ENCODE measurements at regions not wholly inside any gene's neighbourhood (a gene's known extent, or its start where the extent isn't known, plus 50 kb on each side); places are given as distances from the start of the nearest gene placed in this dataset.

DNA sequence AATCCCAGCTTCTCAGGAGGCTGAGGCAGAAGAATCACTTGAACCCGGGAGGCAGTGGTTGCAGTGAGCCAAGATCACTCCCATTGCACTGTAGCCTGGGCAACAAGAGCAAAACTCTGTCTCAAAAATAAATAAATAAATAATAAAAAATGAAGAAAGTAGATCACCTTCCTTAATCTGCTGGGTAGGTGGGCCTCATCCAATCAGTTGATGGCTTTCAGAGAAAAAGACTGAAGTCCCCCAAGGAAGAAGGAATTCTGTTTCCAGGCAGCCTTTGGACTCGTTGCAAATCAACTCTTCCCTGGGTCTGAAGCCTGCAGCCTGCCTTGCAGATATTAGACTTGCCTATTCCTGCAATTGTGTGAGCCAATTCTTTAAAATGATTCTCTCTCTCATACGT is 136.5 kb downstream of the TFCP2L1 start:
- TF ChIP-seq TARDBP (IDR thresholded peaks at IDR 0.05) = no peak
- TF ChIP-seq FOXM1 (IDR thresholded peaks at IDR 0.05; ENCODE audit: borderline replicate concordance) = no peak
- TF ChIP-seq ELF4 (IDR thresholded peaks at IDR 0.05) = no peak
- TF ChIP-seq FOXA1 (IDR thresholded peaks at IDR 0.05) = no peak
- TF ChIP-seq, protein P1, sequence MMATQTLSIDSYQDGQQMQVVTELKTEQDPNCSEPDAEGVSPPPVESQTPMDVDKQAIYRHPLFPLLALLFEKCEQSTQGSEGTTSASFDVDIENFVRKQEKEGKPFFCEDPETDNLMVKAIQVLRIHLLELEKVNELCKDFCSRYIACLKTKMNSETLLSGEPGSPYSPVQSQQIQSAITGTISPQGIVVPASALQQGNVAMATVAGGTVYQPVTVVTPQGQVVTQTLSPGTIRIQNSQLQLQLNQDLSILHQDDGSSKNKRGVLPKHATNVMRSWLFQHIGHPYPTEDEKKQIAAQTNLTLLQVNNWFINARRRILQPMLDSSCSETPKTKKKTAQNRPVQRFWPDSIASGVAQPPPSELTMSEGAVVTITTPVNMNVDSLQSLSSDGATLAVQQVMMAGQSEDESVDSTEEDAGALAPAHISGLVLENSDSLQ (IDR thresholded peaks at IDR 0.05) = no peak
- TF ChIP-seq ARNT (IDR thresholded peaks at IDR 0.05) = no peak
- no peak for TF ChIP-seq SP1 (IDR thresholded peaks at IDR 0.05)
- TF ChIP-seq NFRKB (IDR thresholded peaks at IDR 0.05) = no peak
- TF ChIP-seq LEF1 (IDR thresholded peaks at IDR 0.05; ENCODE audit: borderline replicate concordance) = no peak
- TF ChIP-seq BHLHE40 (IDR thresholded peaks at IDR 0.05; ENCODE audit: borderline replicate concordance) = no peak
- TF ChIP-seq CTBP1 (IDR thresholded peaks at IDR 0.05; ENCODE audit: borderline replicate concordance) = no peak
- TF ChIP-seq SUZ12 (IDR thresholded peaks at IDR 0.05) = no peak
